Activated CD4-positive, alpha-beta T cell treated with anti-CD3 and anti-CD28 coated beads, Interleukin-2, amount 50 U/mL, for 16 hours (primary cell): ENCODE measurements at regions not wholly inside any gene's neighbourhood (a gene's known extent, or its start where the extent isn't known, plus 50 kb on each side); places are given as distances from the start of the nearest gene placed in this dataset.
"Not testable (repeated sequence)": the region's sequence is repeated elsewhere in the genome, so short reads cannot be mapped to it uniquely, and the experiment has no call there.

Experiments
- DNase-seq: peaks from one replicate; pipeline ENCODE4 v3.0.0-alpha.2; 2020

GRCh38 chr5:68681929-68682328 is 411.9 kb upstream of the SLC30A5 start:
- DNase-seq = no peak

- no peak for DNase-seq
Observed at GRCh38 chr5:68682400-68683160, 411.2 kb upstream of the SLC30A5 start.

- no peak for DNase-seq
Observed at GRCh38 chr5:68683632-68684036, 410.2 kb upstream of the SLC30A5 start.

GRCh38 chr5:68685863-68686262 is 408.0 kb upstream of the SLC30A5 start:
- DNase-seq = no peak

GRCh38 chr5:68688547-68688946 is 405.3 kb upstream of the SLC30A5 start:
- DNase-seq = no peak

GRCh38 chr5:68689010-68689409 is 404.8 kb upstream of the SLC30A5 start:
- DNase-seq = no peak

GRCh38 chr5:68691874-68692273 is 401.9 kb upstream of the SLC30A5 start:
- not testable (repeated sequence) for DNase-seq

GRCh38 chr5:68698025-68698940 is 395.5 kb upstream of the SLC30A5 start:
- no peak for DNase-seq

- no peak for DNase-seq
Observed at GRCh38 chr5:68699966-68700365, 393.8 kb upstream of the SLC30A5 start.

- DNase-seq = no peak
Observed at GRCh38 chr5:68707575-68707974, 386.2 kb upstream of the SLC30A5 start.

GRCh38 chr5:68708156-68708841 is 385.5 kb upstream of the SLC30A5 start:
- no peak for DNase-seq

- no peak for DNase-seq
Observed at GRCh38 chr5:68708842-68709170, 385.0 kb upstream of the SLC30A5 start.

GRCh38 chr5:68709239-68709638 is 384.6 kb upstream of the SLC30A5 start:
- DNase-seq = no peak

- no peak for DNase-seq
Observed at GRCh38 chr5:68710514-68710913, 383.3 kb upstream of the SLC30A5 start.

GRCh38 chr5:68711293-68712200 is 382.3 kb upstream of the SLC30A5 start:
- DNase-seq = no peak

GRCh38 chr5:68714810-68715209 is 379.0 kb upstream of the SLC30A5 start:
- no peak for DNase-seq

- DNase-seq = no peak
Observed at GRCh38 chr5:68720884-68721610, 372.8 kb upstream of the SLC30A5 start.

- DNase-seq = no peak
Observed at GRCh38 chr5:68722357-68722756, 371.5 kb upstream of the SLC30A5 start.

- no peak for DNase-seq
Observed at GRCh38 chr5:68725905-68726683, 367.7 kb upstream of the SLC30A5 start.

- DNase-seq = no peak
Observed at GRCh38 chr5:68727931-68728330, 365.9 kb upstream of the SLC30A5 start.

- DNase-seq = no peak
Observed at GRCh38 chr5:68729678-68730077, 364.1 kb upstream of the SLC30A5 start.
